ENCODE measurements at regions not wholly inside any gene's neighbourhood (a gene's known extent, or its start where the extent isn't known, plus 50 kb on each side); places are given as distances from the start of the nearest gene placed in this dataset.

DNA sequence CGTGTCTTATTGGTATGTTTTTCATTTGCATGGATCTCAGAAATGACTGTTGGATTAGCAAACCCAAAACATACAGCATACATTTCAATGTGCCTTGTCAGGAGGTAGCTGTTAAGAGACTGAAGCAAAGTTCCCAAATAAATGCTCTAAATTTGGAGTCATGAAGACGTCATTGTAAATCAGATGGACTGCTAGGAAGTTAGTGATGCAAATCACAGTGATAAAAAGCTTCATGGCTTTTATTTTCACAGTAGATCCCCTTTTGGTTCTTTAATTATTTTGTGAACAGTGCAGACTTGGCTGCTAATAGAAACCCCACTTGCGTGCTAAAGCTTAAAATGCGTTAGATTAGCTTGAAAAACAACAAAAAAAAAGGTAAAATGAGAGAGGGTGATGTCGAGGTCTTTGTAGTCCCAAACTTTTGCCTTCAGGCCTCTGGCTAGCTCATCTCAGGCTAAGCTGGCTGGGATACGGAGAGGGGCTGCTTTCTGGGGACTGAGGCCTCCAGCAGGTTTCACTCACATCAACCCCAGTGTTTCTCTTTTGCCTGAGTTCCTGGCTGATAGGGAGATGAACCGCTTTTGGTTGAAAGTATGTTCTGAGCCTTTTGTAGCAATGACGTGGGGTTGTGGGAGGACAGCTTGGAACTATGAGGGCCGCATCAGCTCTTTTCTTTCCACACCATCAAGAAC lies 107.1 kb upstream of the CDCA7L start:
- H3K9ac ChIP-seq (ENCODE audit: low read depth in 1 of 2, low read length in 2 of 2) = no peak overlapping the region
- H3K4me3 ChIP-seq (ENCODE audit: low read depth in 1 of 3, low read length in 3 of 3) = no peak overlapping the region
- no peaks in the 10 kb centered on the region for H3K9me3 ChIP-seq (ENCODE audit: control insufficient read depth in 4 of 4, low read length in 3 of 4)
- TF ChIP-seq TAF1 (conservative IDR thresholded peaks at IDR 0.05) (no peak), JUND (IDR thresholded peaks at IDR 0.05) (no peak), HNF4G (IDR thresholded peaks at IDR 0.05) (no peak), HNF4A (conservative IDR thresholded peaks at IDR 0.05) (no peak), EGR1 (IDR thresholded peaks at IDR 0.05; ENCODE audit: low read depth in 2 of 2) (no peak), FOXA1 (IDR thresholded peaks at IDR 0.05) (no peak), RXRA (IDR thresholded peaks at IDR 0.05) (no peak)
- TF ChIP-seq, protein P1, sequence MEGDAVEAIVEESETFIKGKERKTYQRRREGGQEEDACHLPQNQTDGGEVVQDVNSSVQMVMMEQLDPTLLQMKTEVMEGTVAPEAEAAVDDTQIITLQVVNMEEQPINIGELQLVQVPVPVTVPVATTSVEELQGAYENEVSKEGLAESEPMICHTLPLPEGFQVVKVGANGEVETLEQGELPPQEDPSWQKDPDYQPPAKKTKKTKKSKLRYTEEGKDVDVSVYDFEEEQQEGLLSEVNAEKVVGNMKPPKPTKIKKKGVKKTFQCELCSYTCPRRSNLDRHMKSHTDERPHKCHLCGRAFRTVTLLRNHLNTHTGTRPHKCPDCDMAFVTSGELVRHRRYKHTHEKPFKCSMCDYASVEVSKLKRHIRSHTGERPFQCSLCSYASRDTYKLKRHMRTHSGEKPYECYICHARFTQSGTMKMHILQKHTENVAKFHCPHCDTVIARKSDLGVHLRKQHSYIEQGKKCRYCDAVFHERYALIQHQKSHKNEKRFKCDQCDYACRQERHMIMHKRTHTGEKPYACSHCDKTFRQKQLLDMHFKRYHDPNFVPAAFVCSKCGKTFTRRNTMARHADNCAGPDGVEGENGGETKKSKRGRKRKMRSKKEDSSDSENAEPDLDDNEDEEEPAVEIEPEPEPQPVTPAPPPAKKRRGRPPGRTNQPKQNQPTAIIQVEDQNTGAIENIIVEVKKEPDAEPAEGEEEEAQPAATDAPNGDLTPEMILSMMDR (IDR thresholded peaks at IDR 0.05; ENCODE audit: low read depth, low read length, missing input control) = no peak
- TF ChIP-seq, protein P2, sequence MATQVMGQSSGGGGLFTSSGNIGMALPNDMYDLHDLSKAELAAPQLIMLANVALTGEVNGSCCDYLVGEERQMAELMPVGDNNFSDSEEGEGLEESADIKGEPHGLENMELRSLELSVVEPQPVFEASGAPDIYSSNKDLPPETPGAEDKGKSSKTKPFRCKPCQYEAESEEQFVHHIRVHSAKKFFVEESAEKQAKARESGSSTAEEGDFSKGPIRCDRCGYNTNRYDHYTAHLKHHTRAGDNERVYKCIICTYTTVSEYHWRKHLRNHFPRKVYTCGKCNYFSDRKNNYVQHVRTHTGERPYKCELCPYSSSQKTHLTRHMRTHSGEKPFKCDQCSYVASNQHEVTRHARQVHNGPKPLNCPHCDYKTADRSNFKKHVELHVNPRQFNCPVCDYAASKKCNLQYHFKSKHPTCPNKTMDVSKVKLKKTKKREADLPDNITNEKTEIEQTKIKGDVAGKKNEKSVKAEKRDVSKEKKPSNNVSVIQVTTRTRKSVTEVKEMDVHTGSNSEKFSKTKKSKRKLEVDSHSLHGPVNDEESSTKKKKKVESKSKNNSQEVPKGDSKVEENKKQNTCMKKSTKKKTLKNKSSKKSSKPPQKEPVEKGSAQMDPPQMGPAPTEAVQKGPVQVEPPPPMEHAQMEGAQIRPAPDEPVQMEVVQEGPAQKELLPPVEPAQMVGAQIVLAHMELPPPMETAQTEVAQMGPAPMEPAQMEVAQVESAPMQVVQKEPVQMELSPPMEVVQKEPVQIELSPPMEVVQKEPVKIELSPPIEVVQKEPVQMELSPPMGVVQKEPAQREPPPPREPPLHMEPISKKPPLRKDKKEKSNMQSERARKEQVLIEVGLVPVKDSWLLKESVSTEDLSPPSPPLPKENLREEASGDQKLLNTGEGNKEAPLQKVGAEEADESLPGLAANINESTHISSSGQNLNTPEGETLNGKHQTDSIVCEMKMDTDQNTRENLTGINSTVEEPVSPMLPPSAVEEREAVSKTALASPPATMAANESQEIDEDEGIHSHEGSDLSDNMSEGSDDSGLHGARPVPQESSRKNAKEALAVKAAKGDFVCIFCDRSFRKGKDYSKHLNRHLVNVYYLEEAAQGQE (IDR thresholded peaks at IDR 0.05) = no peak
- TF ChIP-seq, protein P3, sequence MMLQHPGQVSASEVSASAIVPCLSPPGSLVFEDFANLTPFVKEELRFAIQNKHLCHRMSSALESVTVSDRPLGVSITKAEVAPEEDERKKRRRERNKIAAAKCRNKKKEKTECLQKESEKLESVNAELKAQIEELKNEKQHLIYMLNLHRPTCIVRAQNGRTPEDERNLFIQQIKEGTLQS (IDR thresholded peaks at IDR 0.05) = no peak
- no peak for DNase-seq (ENCODE audit: low spot score)
- no peak overlapping the region for H3K27ac ChIP-seq (ENCODE audit: low read depth in 1 of 2, low read length in 2 of 2)
- 78% methylated on average over 9 of the region's 9 CpGs for WGBS
- no peaks in the 10 kb centered on the region for H3K36me3 ChIP-seq (ENCODE audit: control insufficient read depth in 4 of 4, insufficient read depth in 3 of 4, low read depth in 1 of 4, low read length in 3 of 4)
- H3K4me1 ChIP-seq (ENCODE audit: control insufficient read depth in 4 of 4, insufficient read depth in 4 of 4, low read length in 3 of 4) = no peaks in the 10 kb centered on the region
- no peaks in the 10 kb centered on the region for H3K27me3 ChIP-seq (ENCODE audit: control insufficient read depth in 4 of 4, insufficient read depth in 4 of 4, low read length in 3 of 4)

DNA sequence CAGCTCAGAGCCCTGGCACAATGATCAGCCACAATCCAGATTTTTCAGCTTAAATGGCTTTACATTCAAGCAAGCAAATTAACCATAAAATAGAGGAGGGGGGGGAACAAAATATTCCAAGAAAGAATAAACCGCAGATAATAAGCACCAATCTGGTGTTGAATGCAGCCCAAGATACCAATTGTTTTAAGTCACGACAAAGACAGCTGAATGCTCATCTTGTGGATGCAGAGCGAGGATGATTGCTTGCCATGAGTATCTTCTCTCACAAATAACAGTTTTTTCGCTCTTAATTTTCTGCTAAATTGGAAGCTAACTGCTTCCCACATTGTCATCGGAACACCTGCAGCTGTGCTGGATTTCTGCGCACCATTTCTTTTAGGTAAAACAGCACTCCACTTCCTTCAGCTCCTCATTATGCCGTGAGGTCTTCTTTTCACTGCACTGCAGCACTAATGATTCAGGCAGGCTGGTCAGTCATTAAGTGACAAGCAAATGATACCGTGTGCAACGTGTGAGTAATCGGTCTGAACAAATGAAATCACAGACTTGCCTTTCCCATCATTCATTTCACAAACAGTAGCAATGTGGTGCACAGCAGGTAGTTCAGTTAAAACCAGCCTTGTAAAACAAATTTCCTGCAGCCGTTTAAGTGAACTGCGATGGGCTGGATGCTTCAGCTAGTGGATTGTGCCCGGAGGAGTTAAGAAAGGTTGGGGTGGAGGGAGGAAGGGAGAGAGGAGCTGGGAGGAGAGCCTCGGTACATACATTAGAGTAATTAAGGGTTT lies 106.4 kb upstream of the CDCA7L start:
- DNase-seq (ENCODE audit: low spot score) = no peak
- Histone ChIP-seq H3K4me3 (ENCODE audit: low read depth in 1 of 3, low read length in 3 of 3) (no peak overlapping the region), H3K27me3 (ENCODE audit: control insufficient read depth in 4 of 4, insufficient read depth in 4 of 4, low read length in 3 of 4) (no peaks in the 10 kb centered on the region), H3K36me3 (ENCODE audit: control insufficient read depth in 4 of 4, insufficient read depth in 3 of 4, low read depth in 1 of 4, low read length in 3 of 4) (no peaks in the 10 kb centered on the region), H3K27ac (ENCODE audit: low read depth in 1 of 2, low read length in 2 of 2) (no peak overlapping the region), H3K9me3 (ENCODE audit: control insufficient read depth in 4 of 4, low read length in 3 of 4) (no peaks in the 10 kb centered on the region), H3K4me1 (ENCODE audit: control insufficient read depth in 4 of 4, insufficient read depth in 4 of 4, low read length in 3 of 4) (no peaks in the 10 kb centered on the region), H3K9ac (ENCODE audit: low read depth in 1 of 2, low read length in 2 of 2) (no peak overlapping the region)
- 63% methylated on average over 14 of the region's 14 CpGs for WGBS
- TF ChIP-seq YY1 (IDR thresholded peaks at IDR 0.05) (no peak), HNF4G (IDR thresholded peaks at IDR 0.05) (no peak), HNF4A (conservative IDR thresholded peaks at IDR 0.05) (no peak), RAD21 (IDR thresholded peaks at IDR 0.05) (no peak), GABPA (IDR thresholded peaks at IDR 0.05 in 1 of 2, conservative IDR thresholded peaks at IDR 0.05 in 1 of 2) (no peak), FOXA1 (IDR thresholded peaks at IDR 0.05) (no peak), RXRA (IDR thresholded peaks at IDR 0.05) (no peak), SP1 (IDR thresholded peaks at IDR 0.05) (no peak), TAF1 (conservative IDR thresholded peaks at IDR 0.05) (no peak), FOXA2 (IDR thresholded peaks at IDR 0.05) (no peak)
- TF ChIP-seq, protein P4, sequence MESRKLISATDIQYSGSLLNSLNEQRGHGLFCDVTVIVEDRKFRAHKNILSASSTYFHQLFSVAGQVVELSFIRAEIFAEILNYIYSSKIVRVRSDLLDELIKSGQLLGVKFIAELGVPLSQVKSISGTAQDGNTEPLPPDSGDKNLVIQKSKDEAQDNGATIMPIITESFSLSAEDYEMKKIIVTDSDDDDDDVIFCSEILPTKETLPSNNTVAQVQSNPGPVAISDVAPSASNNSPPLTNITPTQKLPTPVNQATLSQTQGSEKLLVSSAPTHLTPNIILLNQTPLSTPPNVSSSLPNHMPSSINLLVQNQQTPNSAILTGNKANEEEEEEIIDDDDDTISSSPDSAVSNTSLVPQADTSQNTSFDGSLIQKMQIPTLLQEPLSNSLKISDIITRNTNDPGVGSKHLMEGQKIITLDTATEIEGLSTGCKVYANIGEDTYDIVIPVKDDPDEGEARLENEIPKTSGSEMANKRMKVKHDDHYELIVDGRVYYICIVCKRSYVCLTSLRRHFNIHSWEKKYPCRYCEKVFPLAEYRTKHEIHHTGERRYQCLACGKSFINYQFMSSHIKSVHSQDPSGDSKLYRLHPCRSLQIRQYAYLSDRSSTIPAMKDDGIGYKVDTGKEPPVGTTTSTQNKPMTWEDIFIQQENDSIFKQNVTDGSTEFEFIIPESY (IDR thresholded peaks at IDR 0.05) = no peak
- TF ChIP-seq, protein P2 (IDR thresholded peaks at IDR 0.05) = no peak
- TF ChIP-seq, protein P3 (IDR thresholded peaks at IDR 0.05) = no peak

All from liver (tissue), 8 donors.